Hematopoietic multipotent progenitor cell treated with erythropoietin and hydrocortisone succinate and interleukin-3 and kit ligand, for 4 days (in vitro differentiated cells): ENCODE measurements at regions not wholly inside any gene's neighbourhood (a gene's known extent, or its start where the extent isn't known, plus 50 kb on each side); places are given as distances from the start of the nearest gene placed in this dataset.

Source experiments
- DNase-seq: peaks from one replicate; pipeline ENCODE4 v3.0.0-alpha.2; 2015

GRCh38 chr18:1884623-1885022, 686.7 kb downstream of the METTL4 start:
- DNase-seq = no peak

- DNase-seq = no peak
These were observed 679.7 kb downstream of the METTL4 start for GRCh38 chr18:1891641-1892040.

- DNase-seq = no peak
These were observed 679.1 kb downstream of the METTL4 start for GRCh38 chr18:1892191-1892590.

GRCh38 chr18:1895456-1896185, 675.7 kb downstream of the METTL4 start:
- DNase-seq = no peak

- no peak for DNase-seq
These were observed 664.9 kb downstream of the METTL4 start for GRCh38 chr18:1906421-1906820.

GRCh38 chr18:1907470-1908206, 663.7 kb downstream of the METTL4 start:
- DNase-seq = no peak

- peak; percentile 32 for DNase-seq
These were observed 656.8 kb downstream of the METTL4 start for GRCh38 chr18:1914489-1914888.

GRCh38 chr18:1916869-1917523, 654.3 kb downstream of the METTL4 start:
- DNase-seq = no peak

GRCh38 chr18:1917569-1917968, 653.7 kb downstream of the METTL4 start:
- no peak for DNase-seq

GRCh38 chr18:1922066-1922465, 649.2 kb downstream of the METTL4 start:
- DNase-seq = no peak

- DNase-seq = no peak
These were observed 642.6 kb downstream of the METTL4 start for GRCh38 chr18:1928711-1929110.

GRCh38 chr18:1929720-1930119, 641.6 kb downstream of the METTL4 start:
- DNase-seq = no peak

- DNase-seq = no peak
These were observed 640.7 kb downstream of the METTL4 start for GRCh38 chr18:1930291-1931270.

- no peak for DNase-seq
These were observed 618.8 kb downstream of the METTL4 start for GRCh38 chr18:1952486-1952885.

GRCh38 chr18:1954583-1955312, 616.6 kb downstream of the METTL4 start:
- no peak for DNase-seq

GRCh38 chr18:1958798-1959197, 612.5 kb downstream of the METTL4 start:
- no peak for DNase-seq

- peak; percentile 4 for DNase-seq
These were observed 606.3 kb downstream of the METTL4 start for GRCh38 chr18:1965016-1965415.

- no peak for DNase-seq
These were observed 605.8 kb downstream of the METTL4 start for GRCh38 chr18:1965541-1965940.

GRCh38 chr18:1968801-1969498, 602.4 kb downstream of the METTL4 start:
- DNase-seq = no peak

GRCh38 chr18:1976484-1976883, 594.8 kb downstream of the METTL4 start:
- DNase-seq = no peak

GRCh38 chr18:1982056-1982455, 589.2 kb downstream of the METTL4 start:
- no peak for DNase-seq
